Progenitor cell of endocrine pancreas (in vitro differentiated cells): ENCODE measurements at regions not wholly inside any gene's neighbourhood (a gene's known extent, or its start where the extent isn't known, plus 50 kb on each side); places are given as distances from the start of the nearest gene placed in this dataset.

Experiments used
- DNase-seq: peaks from one replicate; pipeline ENCODE4 v3.0.0; 2021; ENCODE audit warnings: low spot score; ENCODE audit not compliant: unreplicated experiment
- H3K27ac Mint-ChIP-seq: 2 replicates; pipeline ENCODE4 v1.8.0; 2021; ENCODE audit warnings: mild to moderate bottlenecking, moderate library complexity, mixed read lengths
- H3K27me3 Mint-ChIP-seq: 2 replicates; pipeline ENCODE4 v1.8.0; 2021; ENCODE audit warnings: mixed read lengths
- H3K36me3 Mint-ChIP-seq: 2 replicates; pipeline ENCODE4 v1.8.0; 2022; ENCODE audit warnings: mixed read lengths; ENCODE audit not compliant: insufficient read depth
- H3K4me1 Mint-ChIP-seq: 2 replicates; pipeline ENCODE4 v1.8.0; 2021; ENCODE audit warnings: low read depth, mixed read lengths
- H3K4me3 Mint-ChIP-seq: 2 replicates; pipeline ENCODE4 v1.8.0; 2021; ENCODE audit warnings: low read depth, mild to moderate bottlenecking, moderate library complexity, mixed read lengths
- H3K9me3 Mint-ChIP-seq: 2 replicates; pipeline ENCODE4 v1.8.0; 2021; ENCODE audit warnings: low read depth, mixed read lengths
- TF ChIP-seq, protein P1 (sequence below): fragments of 200-600 bp; sonication (generic); IDR thresholded peaks from one replicate; pipeline ENCODE4 v1.5.0; 2021; ENCODE audit warnings: antibody characterized with exemption, mild to moderate bottlenecking; ENCODE audit not compliant: unreplicated experiment

GRCh38 chr2:204175552-204176271 is 239.1 kb downstream of the ICOS start:
- Mint-ChIP-seq H3K27ac (no peak overlapping the region), H3K9me3 (no peaks in the 10 kb centered on the region), H3K4me3 (no peak overlapping the region), H3K4me1 (no peaks in the 10 kb centered on the region), H3K27me3 (peaks cover 5% of the 10 kb centered on the region), H3K36me3 (no peaks in the 10 kb centered on the region)
- TF ChIP-seq, protein P1, sequence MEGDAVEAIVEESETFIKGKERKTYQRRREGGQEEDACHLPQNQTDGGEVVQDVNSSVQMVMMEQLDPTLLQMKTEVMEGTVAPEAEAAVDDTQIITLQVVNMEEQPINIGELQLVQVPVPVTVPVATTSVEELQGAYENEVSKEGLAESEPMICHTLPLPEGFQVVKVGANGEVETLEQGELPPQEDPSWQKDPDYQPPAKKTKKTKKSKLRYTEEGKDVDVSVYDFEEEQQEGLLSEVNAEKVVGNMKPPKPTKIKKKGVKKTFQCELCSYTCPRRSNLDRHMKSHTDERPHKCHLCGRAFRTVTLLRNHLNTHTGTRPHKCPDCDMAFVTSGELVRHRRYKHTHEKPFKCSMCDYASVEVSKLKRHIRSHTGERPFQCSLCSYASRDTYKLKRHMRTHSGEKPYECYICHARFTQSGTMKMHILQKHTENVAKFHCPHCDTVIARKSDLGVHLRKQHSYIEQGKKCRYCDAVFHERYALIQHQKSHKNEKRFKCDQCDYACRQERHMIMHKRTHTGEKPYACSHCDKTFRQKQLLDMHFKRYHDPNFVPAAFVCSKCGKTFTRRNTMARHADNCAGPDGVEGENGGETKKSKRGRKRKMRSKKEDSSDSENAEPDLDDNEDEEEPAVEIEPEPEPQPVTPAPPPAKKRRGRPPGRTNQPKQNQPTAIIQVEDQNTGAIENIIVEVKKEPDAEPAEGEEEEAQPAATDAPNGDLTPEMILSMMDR = no peak
- no peak for DNase-seq

DNA sequence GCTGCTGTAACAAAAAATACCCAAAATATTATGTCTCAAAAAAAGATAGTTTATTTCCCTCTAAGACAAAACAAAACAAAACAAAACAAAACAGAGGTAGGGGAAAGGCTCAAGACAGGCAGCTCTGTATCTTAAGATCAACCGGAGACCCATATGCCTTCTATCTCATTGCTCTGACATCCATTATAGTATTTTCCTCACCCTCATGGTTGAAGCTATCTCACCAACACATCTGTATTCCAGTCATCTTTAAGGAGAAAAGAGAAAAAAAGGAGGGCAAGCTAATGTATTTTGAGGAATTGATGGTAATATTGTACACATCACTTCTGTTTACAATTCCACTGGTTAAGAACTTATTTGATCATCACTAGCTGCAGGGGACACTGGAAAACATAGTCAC is 239.7 kb downstream of the ICOS start:
- Mint-ChIP-seq H3K27ac (no peak overlapping the region), H3K4me1 (no peaks in the 10 kb centered on the region), H3K4me3 (no peak overlapping the region), H3K36me3 (no peaks in the 10 kb centered on the region), H3K9me3 (no peaks in the 10 kb centered on the region), H3K27me3 (peaks cover 3% of the 10 kb centered on the region)
- TF ChIP-seq, protein P1 = no peak
- no peak for DNase-seq

- H3K4me1 Mint-ChIP-seq = no peaks in the 10 kb centered on the region
- DNase-seq = no peak
- H3K27ac Mint-ChIP-seq = no peak overlapping the region
- TF ChIP-seq, protein P1 = no peak
- H3K27me3 Mint-ChIP-seq = peaks cover 3% of the 10 kb centered on the region
- H3K9me3 Mint-ChIP-seq = no peaks in the 10 kb centered on the region
- no peaks in the 10 kb centered on the region for H3K36me3 Mint-ChIP-seq
- H3K4me3 Mint-ChIP-seq = no peak overlapping the region
Measured at GRCh38 chr2:204177251-204177976, 240.9 kb downstream of the ICOS start.

DNA sequence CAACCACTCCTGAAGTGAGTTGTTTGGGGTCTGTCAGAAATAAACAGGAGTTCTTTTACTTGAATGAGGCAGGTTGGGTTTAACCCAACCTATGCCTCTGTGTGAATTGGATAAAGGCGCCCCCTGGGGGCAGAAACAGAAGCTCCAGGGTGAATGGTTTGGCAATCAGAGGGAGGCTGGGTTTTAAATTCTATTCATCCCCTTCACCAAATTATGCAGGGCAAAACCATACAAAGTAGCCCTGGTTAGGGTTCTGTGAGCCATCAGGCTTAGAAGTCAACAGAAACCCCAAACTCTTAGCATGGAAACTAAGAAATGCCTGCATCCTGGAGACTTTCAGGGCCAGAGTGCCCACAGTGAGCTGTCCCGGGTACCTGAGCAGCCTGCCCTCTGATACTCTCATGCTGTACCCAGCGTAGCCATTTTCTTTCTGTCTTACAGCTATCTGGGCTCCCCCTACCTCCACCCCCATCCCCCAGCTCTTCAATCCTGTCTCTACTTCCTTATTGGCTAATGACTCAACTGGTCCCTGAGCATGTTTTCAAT is 241.5 kb downstream of the ICOS start:
- no peak overlapping the region for H3K4me3 Mint-ChIP-seq
- H3K9me3 Mint-ChIP-seq = no peaks in the 10 kb centered on the region
- no peaks in the 10 kb centered on the region for H3K4me1 Mint-ChIP-seq
- TF ChIP-seq, protein P1 = peak; percentile 66
- peaks cover 3% of the 10 kb centered on the region for H3K27me3 Mint-ChIP-seq
- H3K27ac Mint-ChIP-seq = no peak overlapping the region
- DNase-seq = no peak
- H3K36me3 Mint-ChIP-seq = no peaks in the 10 kb centered on the region

DNA sequence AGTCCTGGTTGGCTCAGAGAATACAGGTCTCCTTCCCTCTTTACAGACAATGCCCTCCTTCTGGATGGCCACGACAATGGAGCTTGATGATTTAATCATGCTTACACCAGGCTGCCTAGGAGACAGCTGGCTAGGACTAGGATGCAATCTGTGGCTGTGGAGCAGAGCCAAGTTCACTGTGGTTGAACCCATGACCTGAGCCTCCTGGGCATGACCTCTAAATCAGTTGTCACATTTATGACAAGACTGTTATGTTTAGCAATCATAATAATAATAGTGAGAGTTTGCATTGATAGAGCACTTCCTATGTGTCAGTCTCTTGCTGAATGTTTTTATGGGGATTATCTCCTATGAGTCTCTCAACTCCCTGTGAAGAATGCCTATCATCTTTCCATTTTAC is 244.1 kb downstream of the ICOS start:
- H3K4me1 Mint-ChIP-seq = peaks cover 7% of the 10 kb centered on the region
- peaks cover 3% of the 10 kb centered on the region for H3K27me3 Mint-ChIP-seq
- H3K27ac Mint-ChIP-seq = no peak overlapping the region
- TF ChIP-seq, protein P1 = no peak
- no peak overlapping the region for H3K4me3 Mint-ChIP-seq
- H3K9me3 Mint-ChIP-seq = no peaks in the 10 kb centered on the region
- no peak for DNase-seq
- no peaks in the 10 kb centered on the region for H3K36me3 Mint-ChIP-seq
